Glutamatergic neuron (in vitro differentiated cells): ENCODE measurements at regions not wholly inside any gene's neighbourhood (a gene's known extent, or its start where the extent isn't known, plus 50 kb on each side); places are given as distances from the start of the nearest gene placed in this dataset.

Experiments used
- DNase-seq: peaks from one replicate; pipeline ENCODE4 v3.0.0; 2022
- H3K27ac Mint-ChIP-seq: one replicate; pipeline ENCODE4 v1.8.0; 2020; ENCODE audit warnings: mild to moderate bottlenecking, mixed read lengths, inconsistent platforms; ENCODE audit not compliant: unreplicated experiment
- H3K27me3 Mint-ChIP-seq: one replicate; pipeline ENCODE4 v1.8.0; 2020; ENCODE audit warnings: mild to moderate bottlenecking, moderate library complexity, mixed read lengths, inconsistent platforms; ENCODE audit not compliant: unreplicated experiment
- H3K36me3 Mint-ChIP-seq: one replicate; pipeline ENCODE4 v1.8.0; 2020; ENCODE audit warnings: mild to moderate bottlenecking, mixed read lengths, inconsistent platforms; ENCODE audit not compliant: unreplicated experiment
- H3K4me1 Mint-ChIP-seq: one replicate; pipeline ENCODE4 v1.8.0; 2020; ENCODE audit warnings: mild to moderate bottlenecking, low read depth, mixed read lengths, inconsistent platforms; ENCODE audit not compliant: unreplicated experiment
- H3K4me3 Mint-ChIP-seq: one replicate; pipeline ENCODE4 v1.8.0; 2020; ENCODE audit warnings: mild to moderate bottlenecking, mixed read lengths, inconsistent platforms; ENCODE audit not compliant: unreplicated experiment
- H3K9me3 Mint-ChIP-seq: one replicate; pipeline ENCODE4 v1.8.0; 2020; ENCODE audit warnings: mild to moderate bottlenecking, moderate library complexity, mixed read lengths, inconsistent platforms; ENCODE audit not compliant: unreplicated experiment
- CTCF ChIP-seq: fragments of 200-600 bp; sonication (generic); IDR thresholded peaks from one replicate; pipeline ENCODE4 v1.5.0; 2021; ENCODE audit not compliant: partially characterized antibody, unreplicated experiment

GRCh38 chr20:48273843-48274242 lies 488.6 kb upstream of the SULF2 start:
- no peak overlapping the region for H3K4me3 Mint-ChIP-seq
- no peak overlapping the region for H3K27ac Mint-ChIP-seq
- peaks cover 17% of the 10 kb centered on the region for H3K36me3 Mint-ChIP-seq
- H3K27me3 Mint-ChIP-seq = no peaks in the 10 kb centered on the region
- peaks cover 27% of the 10 kb centered on the region for H3K4me1 Mint-ChIP-seq
- H3K9me3 Mint-ChIP-seq = peaks cover 4% of the 10 kb centered on the region
- DNase-seq = no peak
- TF ChIP-seq CTCF = no peak

- no peak overlapping the region for H3K4me3 Mint-ChIP-seq
- H3K4me1 Mint-ChIP-seq = peaks cover 14% of the 10 kb centered on the region
- no peak for TF ChIP-seq CTCF
- no peak overlapping the region for H3K27ac Mint-ChIP-seq
- DNase-seq = no peak
- H3K27me3 Mint-ChIP-seq = no peaks in the 10 kb centered on the region
- peaks cover 6% of the 10 kb centered on the region for H3K9me3 Mint-ChIP-seq
- peaks cover 24% of the 10 kb centered on the region for H3K36me3 Mint-ChIP-seq
These were observed 485.6 kb upstream of the SULF2 start for GRCh38 chr20:48270885-48271284.

DNA sequence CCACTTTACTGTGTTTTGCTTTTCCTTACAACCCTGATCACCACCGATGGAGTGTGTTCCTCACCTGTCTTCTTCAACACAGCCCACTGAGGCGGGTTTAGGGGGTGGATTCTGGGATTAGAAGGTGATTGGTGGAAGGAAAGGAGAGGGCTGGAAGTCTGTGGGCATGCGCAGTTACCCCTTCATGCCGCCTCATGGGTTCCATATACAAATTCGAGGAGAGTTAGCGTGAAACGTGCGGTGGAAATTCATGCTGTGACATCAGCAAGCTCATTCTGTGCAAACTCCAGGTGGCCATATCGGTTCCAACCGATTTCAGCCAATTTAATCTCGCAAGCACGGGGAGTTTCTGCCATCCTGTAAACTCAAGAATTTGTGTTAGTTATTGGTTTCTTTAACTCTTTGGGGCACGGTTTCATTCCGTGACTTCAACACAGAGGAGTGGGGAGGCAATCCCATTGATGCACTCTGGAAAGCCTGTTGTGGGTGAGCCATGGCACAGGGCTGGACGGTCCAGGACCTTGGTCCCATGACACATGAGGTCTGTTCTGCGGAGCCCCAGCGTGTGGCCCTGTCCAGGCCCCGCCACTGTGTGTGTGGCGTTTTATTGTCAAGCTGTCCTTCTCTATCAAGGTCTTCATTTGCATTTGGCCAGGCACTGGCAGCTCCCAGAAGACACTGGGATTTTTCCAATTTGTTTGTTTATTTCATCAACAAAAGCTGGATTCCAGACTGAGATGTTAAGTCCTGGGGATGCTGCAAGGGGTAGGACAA lies 482.8 kb upstream of the SULF2 start:
- H3K4me1 Mint-ChIP-seq = peaks cover 1% of the 10 kb centered on the region
- no peak for DNase-seq
- H3K36me3 Mint-ChIP-seq = peaks cover 21% of the 10 kb centered on the region
- no peak for TF ChIP-seq CTCF
- no peak overlapping the region for H3K27ac Mint-ChIP-seq
- no peak overlapping the region for H3K4me3 Mint-ChIP-seq
- H3K9me3 Mint-ChIP-seq = peaks cover 4% of the 10 kb centered on the region
- peaks cover 2% of the 10 kb centered on the region for H3K27me3 Mint-ChIP-seq

DNA sequence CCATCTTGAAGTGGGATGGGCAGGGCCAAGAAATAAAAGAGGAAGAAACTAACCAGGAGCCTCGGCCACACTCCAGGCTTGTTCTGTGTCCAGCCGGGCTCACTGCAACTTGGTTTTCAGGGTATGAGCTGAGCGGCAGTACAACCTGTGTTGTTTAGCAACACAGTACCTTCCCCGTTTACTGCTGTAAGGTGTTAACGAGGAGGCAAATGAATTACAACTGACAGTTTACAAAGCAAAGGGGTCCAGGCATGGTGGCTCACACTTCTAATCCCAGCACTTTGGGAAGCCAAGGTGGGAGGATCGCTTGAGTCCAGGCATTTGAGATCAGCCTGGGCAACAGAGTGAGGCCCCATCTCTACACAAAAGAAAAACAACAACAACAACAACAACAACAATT lies 481.3 kb upstream of the SULF2 start:
- H3K36me3 Mint-ChIP-seq = peaks cover 17% of the 10 kb centered on the region
- no peak overlapping the region for H3K27ac Mint-ChIP-seq
- TF ChIP-seq CTCF = no peak
- peaks cover 3% of the 10 kb centered on the region for H3K4me1 Mint-ChIP-seq
- peaks cover 2% of the 10 kb centered on the region for H3K27me3 Mint-ChIP-seq
- no peak overlapping the region for H3K4me3 Mint-ChIP-seq
- peaks cover 4% of the 10 kb centered on the region for H3K9me3 Mint-ChIP-seq
- DNase-seq = no peak

DNA sequence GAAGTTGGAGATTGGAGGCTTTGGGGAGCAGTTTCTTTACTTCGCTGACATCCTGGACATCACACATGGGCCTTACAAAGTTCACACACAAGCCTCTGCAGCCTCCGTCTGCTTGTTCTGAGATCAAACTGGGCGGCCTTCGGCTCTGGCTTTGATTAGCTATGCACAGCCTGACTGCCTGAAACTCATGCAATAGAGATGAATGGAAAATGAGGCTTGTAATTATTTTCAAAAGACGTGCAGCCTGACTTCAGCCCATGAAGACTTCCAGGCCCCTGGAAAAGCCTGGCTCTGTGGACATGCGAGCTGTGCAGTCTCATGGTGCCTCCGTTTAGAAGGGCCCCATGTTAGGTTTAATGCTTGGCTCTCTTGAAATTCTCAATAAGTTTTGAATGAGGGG lies 480.5 kb upstream of the SULF2 start:
- Mint-ChIP-seq H3K4me1 (peaks cover 3% of the 10 kb centered on the region), H3K27me3 (peaks cover 2% of the 10 kb centered on the region), H3K36me3 (peaks cover 17% of the 10 kb centered on the region), H3K27ac (no peak overlapping the region), H3K9me3 (peaks cover 4% of the 10 kb centered on the region), H3K4me3 (no peak overlapping the region)
- no peak for TF ChIP-seq CTCF
- no peak for DNase-seq
